Body of pancreas (tissue), 4 donors: ENCODE measurements at regions not wholly inside any gene's neighbourhood (a gene's known extent, or its start where the extent isn't known, plus 50 kb on each side); places are given as distances from the start of the nearest gene placed in this dataset.

Source experiments
- CTCF ChIP-seq, 7 experiments: fragments of 450-650 bp in 4 of 7; fragments of 200-600 bp in 3 of 7; sonication (generic) in 3 of 7; IDR thresholded peaks; one replicate each; pipeline ENCODE4 v1.5.1; 2016 to 2019; ENCODE audit warnings: antibody characterized with exemption in 7 of 7
- POLR2A ChIP-seq, 3 donors: fragments of 450-650 bp; IDR thresholded peaks; one replicate each; pipeline ENCODE4 v1.6.1; 2016; ENCODE audit warnings: antibody characterized with exemption in 3 of 3, mild to moderate bottlenecking in 2 of 3

GRCh38 chr17:34850964-34851363, 110.3 kb downstream of the CCT6B start:
- TF ChIP-seq CTCF (IDR thresholded peaks at IDR 0.05) (no peak), POLR2A (IDR thresholded peaks at IDR 0.05) (no peak)
